H1 (cell line): ENCODE measurements at regions not wholly inside any gene's neighbourhood (a gene's known extent, or its start where the extent isn't known, plus 50 kb on each side); places are given as distances from the start of the nearest gene placed in this dataset. TPM values are rescaled to one million over a fixed set of nuclear protein-coding genes. Genes with fewer than 3 reads are reported as not detected.

Source experiments
- small RNA-seq: library from polyadenylated mRNA; stranded (forward); fragments of <200 nt; extraction: miRNeasy Mini kit (QIAGEN cat#:217004); gene quantifications from one replicate; pipeline ENCODE3, GENCODE V24; 2013; ENCODE audit not compliant: insufficient read depth

Small RNA genes in the stretch of these regions (small RNA-seq; reads per million reads assigned to genes)
- gene PARP1P2: not detected
